HL-60 (cell line): ENCODE measurements at regions not wholly inside any gene's neighbourhood (a gene's known extent, or its start where the extent isn't known, plus 50 kb on each side); places are given as distances from the start of the nearest gene placed in this dataset.

Experiments used
- DNase-seq, 2 experiments: peaks; one replicate each; pipeline ENCODE4 v3.0.0-alpha.2; 2010 to 2020; ENCODE audit warnings: low read depth in 1 of 2, low spot score in 1 of 2
- H3K27ac ChIP-seq: fragments of 250-450 bp; sonication (Bioruptor Pico); replicated peaks from 2 replicates; pipeline ENCODE4 v1.5.1; 2020; ENCODE audit warnings: mild to moderate bottlenecking, moderate library complexity
- H3K27me3 ChIP-seq: fragments of 250-450 bp; sonication (Bioruptor Pico); 2 replicates; pipeline ENCODE4 v1.5.1; 2021; ENCODE audit warnings: mild to moderate bottlenecking, moderate library complexity; ENCODE audit not compliant: insufficient read depth, poor library complexity, severe bottlenecking
- H3K4me3 ChIP-seq: replicated peaks from 2 replicates; pipeline ENCODE4 v1.5.1; 2011; ENCODE audit warnings: mild to moderate bottlenecking, control low read depth, low read length; ENCODE audit not compliant: insufficient read depth
- CTCF ChIP-seq: IDR thresholded peaks from one replicate; pipeline ENCODE4 v1.5.1; 2011; ENCODE audit warnings: low read length, control low read depth, inconsistent platforms; ENCODE audit not compliant: insufficient read depth
- GABPA ChIP-seq: IDR thresholded peaks from 2 replicates; pipeline ENCODE4 v1.6.1; 2012; ENCODE audit warnings: low read depth
- POLR2AphosphoS5 ChIP-seq: IDR thresholded peaks from 2 replicates; pipeline ENCODE4 v1.6.1; 2012; ENCODE audit warnings: low read depth
- SPI1 ChIP-seq: IDR thresholded peaks from 2 replicates; pipeline ENCODE4 v1.6.1; 2012; ENCODE audit warnings: low read depth, mild to moderate bottlenecking, borderline replicate concordance
- TF ChIP-seq, protein P1 (sequence below): IDR thresholded peaks from 2 replicates; pipeline ENCODE4 v1.6.1; 2012; ENCODE audit warnings: low read depth; ENCODE audit not compliant: insufficient replicate concordance

- Histone ChIP-seq H3K27me3 (no peaks in the 10 kb centered on the region), H3K27ac (no peak overlapping the region)
- no peak for DNase-seq
Observed at GRCh38 chr5:103375863-103376591, 117.5 kb downstream of the MACIR start.

DNA sequence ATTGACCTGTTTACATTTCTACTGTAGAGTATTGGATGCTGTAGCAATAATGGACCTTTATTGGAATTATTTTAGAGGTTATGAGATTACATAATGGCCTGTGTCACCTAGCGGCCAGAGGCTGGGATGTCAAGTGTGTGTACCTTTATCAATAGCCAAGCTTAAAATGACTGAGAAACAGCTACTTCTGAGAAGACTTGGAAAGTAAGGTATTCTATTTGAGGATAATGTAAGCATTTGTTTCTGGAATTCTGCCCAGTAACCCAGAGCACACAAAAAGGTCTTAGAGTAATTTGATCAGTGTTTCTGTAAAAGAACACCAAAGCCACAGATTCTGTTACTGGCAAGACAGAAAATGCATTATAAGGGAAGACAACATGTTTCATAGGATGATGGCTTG lies 116.8 kb downstream of the MACIR start:
- Histone ChIP-seq H3K27ac (no peak overlapping the region), H3K27me3 (no peaks in the 10 kb centered on the region), H3K4me3 (no peak overlapping the region)
- TF ChIP-seq POLR2AphosphoS5 (no peak), SPI1 (no peak), CTCF (no peak), GABPA (no peak)
- TF ChIP-seq, protein P1, sequence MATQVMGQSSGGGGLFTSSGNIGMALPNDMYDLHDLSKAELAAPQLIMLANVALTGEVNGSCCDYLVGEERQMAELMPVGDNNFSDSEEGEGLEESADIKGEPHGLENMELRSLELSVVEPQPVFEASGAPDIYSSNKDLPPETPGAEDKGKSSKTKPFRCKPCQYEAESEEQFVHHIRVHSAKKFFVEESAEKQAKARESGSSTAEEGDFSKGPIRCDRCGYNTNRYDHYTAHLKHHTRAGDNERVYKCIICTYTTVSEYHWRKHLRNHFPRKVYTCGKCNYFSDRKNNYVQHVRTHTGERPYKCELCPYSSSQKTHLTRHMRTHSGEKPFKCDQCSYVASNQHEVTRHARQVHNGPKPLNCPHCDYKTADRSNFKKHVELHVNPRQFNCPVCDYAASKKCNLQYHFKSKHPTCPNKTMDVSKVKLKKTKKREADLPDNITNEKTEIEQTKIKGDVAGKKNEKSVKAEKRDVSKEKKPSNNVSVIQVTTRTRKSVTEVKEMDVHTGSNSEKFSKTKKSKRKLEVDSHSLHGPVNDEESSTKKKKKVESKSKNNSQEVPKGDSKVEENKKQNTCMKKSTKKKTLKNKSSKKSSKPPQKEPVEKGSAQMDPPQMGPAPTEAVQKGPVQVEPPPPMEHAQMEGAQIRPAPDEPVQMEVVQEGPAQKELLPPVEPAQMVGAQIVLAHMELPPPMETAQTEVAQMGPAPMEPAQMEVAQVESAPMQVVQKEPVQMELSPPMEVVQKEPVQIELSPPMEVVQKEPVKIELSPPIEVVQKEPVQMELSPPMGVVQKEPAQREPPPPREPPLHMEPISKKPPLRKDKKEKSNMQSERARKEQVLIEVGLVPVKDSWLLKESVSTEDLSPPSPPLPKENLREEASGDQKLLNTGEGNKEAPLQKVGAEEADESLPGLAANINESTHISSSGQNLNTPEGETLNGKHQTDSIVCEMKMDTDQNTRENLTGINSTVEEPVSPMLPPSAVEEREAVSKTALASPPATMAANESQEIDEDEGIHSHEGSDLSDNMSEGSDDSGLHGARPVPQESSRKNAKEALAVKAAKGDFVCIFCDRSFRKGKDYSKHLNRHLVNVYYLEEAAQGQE, result no peak
- no peak for DNase-seq

More at GRCh38 chr5:103375863-103376591, 117.5 kb downstream of the MACIR start:
- H3K4me3 ChIP-seq, result no peak overlapping the region
- TF ChIP-seq SPI1, result no peak
- TF ChIP-seq, protein P1, result no peak
- TF ChIP-seq CTCF, result no peak
- no peak for TF ChIP-seq POLR2AphosphoS5
- no peak for TF ChIP-seq GABPA

- TF ChIP-seq, protein P1, result no peak
- TF ChIP-seq CTCF, result no peak
- TF ChIP-seq GABPA, result no peak
- TF ChIP-seq SPI1, result no peak
- no peak for TF ChIP-seq POLR2AphosphoS5
- H3K27ac ChIP-seq, result no peak overlapping the region
- no peak overlapping the region for H3K4me3 ChIP-seq
Observed at GRCh38 chr5:103374473-103374963, 116.0 kb downstream of the MACIR start.

More at GRCh38 chr5:103374473-103374963, 116.0 kb downstream of the MACIR start:
- DNase-seq, result no peak
- H3K27me3 ChIP-seq, result no peaks in the 10 kb centered on the region
